Naive B cell (primary cell): ENCODE measurements at regions not wholly inside any gene's neighbourhood (a gene's known extent, or its start where the extent isn't known, plus 50 kb on each side); places are given as distances from the start of the nearest gene placed in this dataset.

ENCODE experiments used
- ATAC-seq, 2 donors: fragments of 150-1000 bp; cut with Tn5 transposase; 2 replicates each; pipeline ENCODE4 v1.10.0; 2021; ENCODE audit warnings: low read depth in 2 of 2, mild to moderate bottlenecking in 2 of 2, moderate library complexity in 2 of 2
- DNase-seq: peaks from one replicate; pipeline ENCODE4 v3.0.0; 2022
- H3K27ac Mint-ChIP-seq, 6 donors: one replicate each; pipeline ENCODE4 v1.8.0; 2020 to 2022; ENCODE audit warnings: mild to moderate bottlenecking in 6 of 6, mixed read lengths in 6 of 6, moderate library complexity in 5 of 6, inconsistent platforms in 2 of 6
- H3K27me3 Mint-ChIP-seq, 3 donors: one replicate each; pipeline ENCODE4 v1.8.0; 2021 to 2022; ENCODE audit warnings: mixed read lengths in 3 of 3, mild to moderate bottlenecking in 1 of 3
- H3K36me3 Mint-ChIP-seq, 2 donors: one replicate each; pipeline ENCODE4 v1.8.0; 2020 to 2022; ENCODE audit warnings: mixed read lengths in 2 of 2, inconsistent platforms in 1 of 2, mild to moderate bottlenecking in 1 of 2
- H3K4me1 Mint-ChIP-seq, 3 donors: one replicate each; pipeline ENCODE4 v1.8.0; 2020 to 2022; ENCODE audit warnings: mixed read lengths in 3 of 3, inconsistent platforms in 1 of 3, mild to moderate bottlenecking in 1 of 3, moderate library complexity in 1 of 3
- H3K4me3 Mint-ChIP-seq, 8 donors: one replicate each; pipeline ENCODE4 v1.8.0; 2020 to 2022; ENCODE audit warnings: mild to moderate bottlenecking in 8 of 8, mixed read lengths in 8 of 8, moderate library complexity in 8 of 8, inconsistent platforms in 2 of 8
- H3K9me3 Mint-ChIP-seq, 7 donors: one replicate each; pipeline ENCODE4 v1.8.0; 2020 to 2022; ENCODE audit warnings: mixed read lengths in 7 of 7, mild to moderate bottlenecking in 5 of 7, inconsistent platforms in 2 of 7, moderate library complexity in 1 of 7

GRCh38 chr13:34634448-34634847 lies 307.6 kb upstream of the NBEA start:
- no peaks in the 10 kb centered on the region for H3K4me1 Mint-ChIP-seq
- peaks cover 0 to 5% (median 2%) of the 10 kb centered on the region in 7 donors for H3K9me3 Mint-ChIP-seq
- DNase-seq (no peak), ATAC-seq (no peak)
- no peak overlapping the region for H3K4me3 Mint-ChIP-seq
- H3K27me3 Mint-ChIP-seq, result no peaks in the 10 kb centered on the region
- H3K36me3 Mint-ChIP-seq, result no peaks in the 10 kb centered on the region
- H3K27ac Mint-ChIP-seq, result no peak overlapping the region

- no peaks in the 10 kb centered on the region for H3K27me3 Mint-ChIP-seq
- no peak for ATAC-seq
These were observed 304.9 kb upstream of the NBEA start for GRCh38 chr13:34637138-34637537.

DNA sequence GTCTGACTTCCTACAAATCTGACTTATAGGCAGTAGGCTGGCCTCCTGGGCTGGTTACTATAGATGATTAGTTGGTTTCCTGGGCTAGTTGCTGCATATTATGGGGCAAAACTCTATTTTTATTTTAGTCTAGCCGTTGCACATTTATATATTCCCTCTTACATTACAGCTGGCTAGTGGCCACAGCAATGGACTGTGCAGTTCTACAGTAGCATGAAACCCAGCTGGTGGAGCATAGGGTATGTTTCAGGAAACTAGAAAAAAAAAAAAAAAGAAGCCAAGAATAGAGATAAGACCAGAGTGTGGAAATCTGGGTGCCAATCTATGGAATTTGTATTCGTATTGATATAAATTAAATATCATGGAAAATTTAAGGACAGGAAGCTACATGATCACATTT lies 304.4 kb upstream of the NBEA start:
- DNase-seq (no peak), ATAC-seq (no peak)
- H3K4me1 Mint-ChIP-seq, result no peaks in the 10 kb centered on the region
- no peak overlapping the region for H3K27ac Mint-ChIP-seq
- H3K4me3 Mint-ChIP-seq, result no peak overlapping the region
- peaks cover 0 to 5% (median 0%) of the 10 kb centered on the region in 7 donors for H3K9me3 Mint-ChIP-seq
- no peaks in the 10 kb centered on the region for H3K36me3 Mint-ChIP-seq
- no peaks in the 10 kb centered on the region for H3K27me3 Mint-ChIP-seq

More at GRCh38 chr13:34637138-34637537, 304.9 kb upstream of the NBEA start:
- no peak overlapping the region for H3K27ac Mint-ChIP-seq
- no peak overlapping the region for H3K4me3 Mint-ChIP-seq
- H3K4me1 Mint-ChIP-seq, result no peaks in the 10 kb centered on the region
- H3K36me3 Mint-ChIP-seq, result no peaks in the 10 kb centered on the region
- no peak for DNase-seq
- H3K9me3 Mint-ChIP-seq, result peaks cover 0 to 5% (median 0%) of the 10 kb centered on the region in 7 donors

DNA sequence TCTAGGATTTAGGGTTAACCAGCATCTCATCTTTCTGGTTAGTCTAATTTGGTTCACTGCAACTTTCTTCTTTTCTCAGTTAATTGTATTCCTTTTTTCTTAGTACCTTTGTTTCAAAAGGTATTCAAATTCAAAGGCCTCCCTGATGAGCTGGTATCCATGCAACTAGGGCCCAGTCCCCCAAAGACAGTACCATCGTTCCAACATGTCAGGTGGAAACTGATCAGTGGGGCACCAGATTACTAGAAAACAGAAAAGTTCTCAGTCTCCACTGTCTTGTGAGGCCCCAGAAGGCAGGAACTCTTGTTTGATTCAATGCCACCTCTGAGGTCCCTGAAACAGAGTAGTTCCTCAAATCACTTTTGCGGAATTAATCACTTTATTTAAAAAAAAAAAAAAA lies 303.2 kb upstream of the NBEA start:
- no peak for ATAC-seq
- H3K4me1 Mint-ChIP-seq, result no peaks in the 10 kb centered on the region
- peaks cover 0 to 5% (median 0%) of the 10 kb centered on the region in 7 donors for H3K9me3 Mint-ChIP-seq
- H3K27ac Mint-ChIP-seq, result no peak overlapping the region
- no peaks in the 10 kb centered on the region for H3K27me3 Mint-ChIP-seq
- no peak for DNase-seq
- H3K36me3 Mint-ChIP-seq, result no peaks in the 10 kb centered on the region
- no peak overlapping the region for H3K4me3 Mint-ChIP-seq

GRCh38 chr13:34640179-34640992 lies 301.7 kb upstream of the NBEA start:
- peaks cover 0 to 9% (median 2%) of the 10 kb centered on the region in 7 donors for H3K9me3 Mint-ChIP-seq
- H3K27ac Mint-ChIP-seq, result no peak overlapping the region
- DNase-seq, result no peak
- no peaks in the 10 kb centered on the region for H3K36me3 Mint-ChIP-seq
- no peaks in the 10 kb centered on the region for H3K4me1 Mint-ChIP-seq
- no peak for ATAC-seq
- no peak overlapping the region for H3K4me3 Mint-ChIP-seq
- no peaks in the 10 kb centered on the region for H3K27me3 Mint-ChIP-seq

GRCh38 chr13:34640993-34641330 lies 301.1 kb upstream of the NBEA start:
- no peaks in the 10 kb centered on the region for H3K27me3 Mint-ChIP-seq
- no peak overlapping the region for H3K27ac Mint-ChIP-seq
- no peak overlapping the region for H3K4me3 Mint-ChIP-seq
- no peak for ATAC-seq
- H3K4me1 Mint-ChIP-seq, result no peaks in the 10 kb centered on the region
- no peaks in the 10 kb centered on the region for H3K36me3 Mint-ChIP-seq
- no peak for DNase-seq
- H3K9me3 Mint-ChIP-seq, result peaks cover 0 to 9% (median 3%) of the 10 kb centered on the region in 7 donors

DNA sequence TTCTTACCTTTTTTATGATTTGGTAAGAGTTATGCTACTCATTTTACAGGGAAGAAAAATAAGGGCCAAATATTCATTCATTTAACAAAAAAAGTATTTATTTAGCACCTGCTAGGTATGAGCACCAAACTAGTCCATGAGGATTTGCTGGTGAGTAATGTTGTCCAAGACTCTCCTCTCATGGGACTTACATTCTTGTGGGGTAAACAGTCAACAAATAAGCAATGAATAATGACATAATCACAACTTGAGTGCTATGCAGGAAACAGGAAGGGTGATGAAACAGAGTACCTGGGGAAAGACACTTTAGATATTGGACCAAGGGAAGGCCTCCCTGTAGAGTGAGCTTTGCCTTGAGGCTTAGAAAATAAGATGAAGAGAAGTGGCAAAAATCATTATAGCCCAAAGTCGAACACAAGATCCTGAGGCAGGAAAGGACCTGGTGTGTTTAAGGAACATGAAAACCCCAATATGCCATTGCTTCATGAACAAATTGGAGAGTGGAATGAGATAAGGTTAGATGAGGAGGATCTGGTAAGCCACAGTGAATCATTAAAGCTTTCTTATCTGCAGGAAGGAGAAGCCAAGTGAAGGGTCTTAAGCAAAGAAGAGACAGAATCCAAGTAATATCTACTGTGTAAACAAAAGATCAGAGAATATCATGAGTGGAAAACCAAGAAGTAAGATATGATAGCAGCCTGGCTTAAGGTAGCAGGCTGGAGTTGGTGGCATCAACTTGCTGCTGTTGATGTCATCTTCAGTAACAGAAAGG lies 294.5 kb upstream of the NBEA start:
- ATAC-seq (no peak), DNase-seq (no peak)
- Mint-ChIP-seq H3K9me3 (peaks cover 6 to 16% (median 11%) of the 10 kb centered on the region in 7 donors), H3K27ac (peak overlapping the region in 1 of 6 donors; percentile 45), H3K36me3 (no peaks in the 10 kb centered on the region), H3K4me1 (no peaks in the 10 kb centered on the region), H3K4me3 (no peak overlapping the region), H3K27me3 (peaks cover 0 to 5% (median 0%) of the 10 kb centered on the region in 3 donors)

DNA sequence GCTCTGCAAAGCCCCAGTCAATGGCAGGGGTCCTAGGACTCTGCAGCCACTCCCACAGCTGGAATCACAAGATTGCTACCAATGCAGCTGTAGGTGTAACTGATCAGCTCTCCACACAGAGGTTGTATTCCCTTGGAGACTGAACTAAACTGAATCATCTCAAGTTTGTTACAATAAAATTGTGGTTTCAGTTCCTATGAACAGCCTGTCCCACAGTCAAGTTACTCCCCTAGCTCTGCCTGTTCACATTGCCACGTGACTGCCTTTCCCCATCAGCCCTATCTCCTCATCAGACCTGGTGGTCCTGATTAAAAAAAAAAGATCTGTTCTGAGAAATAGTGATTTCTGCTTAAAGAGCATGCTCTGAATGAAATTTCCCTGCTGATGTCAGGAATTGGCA lies 287.9 kb upstream of the NBEA start:
- Mint-ChIP-seq H3K36me3 (no peaks in the 10 kb centered on the region), H3K27me3 (peaks cover 0 to 5% (median 0%) of the 10 kb centered on the region in 3 donors), H3K4me3 (no peak overlapping the region), H3K4me1 (no peaks in the 10 kb centered on the region), H3K27ac (no peak overlapping the region), H3K9me3 (peaks cover 2 to 19% (median 10%) of the 10 kb centered on the region in 7 donors)
- ATAC-seq (no peak), DNase-seq (no peak)

DNA sequence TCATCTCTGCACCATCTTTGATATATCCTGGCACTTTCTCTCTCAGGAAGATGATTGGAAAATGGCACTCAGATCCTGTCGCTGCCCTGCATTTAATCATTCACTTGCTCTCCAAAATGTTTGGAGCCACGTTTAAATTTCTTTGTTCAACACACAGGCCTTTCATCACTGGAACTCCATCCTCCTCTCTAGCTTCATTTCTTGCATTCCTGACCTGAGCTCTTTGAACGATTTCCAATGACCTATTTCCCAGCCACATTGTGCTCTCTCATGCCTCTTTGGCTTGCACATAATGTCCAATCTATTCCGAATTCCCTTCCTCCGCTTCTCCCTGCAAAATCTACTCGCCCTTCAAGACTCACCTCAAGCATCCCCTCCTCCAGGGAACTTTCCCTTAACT lies 287.4 kb upstream of the NBEA start:
- H3K36me3 Mint-ChIP-seq, result no peaks in the 10 kb centered on the region
- peaks cover 0 to 5% (median 0%) of the 10 kb centered on the region in 3 donors for H3K27me3 Mint-ChIP-seq
- no peak for ATAC-seq
- H3K4me1 Mint-ChIP-seq, result no peaks in the 10 kb centered on the region
- no peak for DNase-seq
- no peak overlapping the region for H3K27ac Mint-ChIP-seq
- H3K9me3 Mint-ChIP-seq, result peaks cover 2 to 19% (median 10%) of the 10 kb centered on the region in 7 donors
- H3K4me3 Mint-ChIP-seq, result no peak overlapping the region

DNA sequence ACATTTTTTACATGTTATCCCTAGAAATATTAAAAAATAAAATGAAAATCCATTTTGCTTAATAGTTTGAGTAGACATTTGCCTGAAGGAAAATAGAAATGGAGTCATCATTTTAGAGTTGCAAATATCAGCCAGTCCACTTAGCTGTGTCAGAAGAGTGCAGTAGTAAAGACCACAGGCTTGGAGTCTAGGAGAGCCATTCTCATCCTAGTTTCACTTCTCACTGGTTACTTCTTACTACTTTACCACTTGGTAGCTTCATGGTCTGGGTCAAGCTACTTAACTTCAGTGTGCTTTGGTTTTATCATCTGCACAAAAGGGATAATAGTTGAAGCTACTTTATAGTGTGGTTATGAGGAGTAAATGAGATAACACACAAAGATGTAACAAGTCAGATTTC lies 286.5 kb upstream of the NBEA start:
- ATAC-seq (no peak), DNase-seq (no peak)
- peaks cover 3 to 21% (median 10%) of the 10 kb centered on the region in 7 donors for H3K9me3 Mint-ChIP-seq
- H3K4me3 Mint-ChIP-seq, result no peak overlapping the region
- no peak overlapping the region for H3K27ac Mint-ChIP-seq
- no peaks in the 10 kb centered on the region for H3K4me1 Mint-ChIP-seq
- H3K36me3 Mint-ChIP-seq, result no peaks in the 10 kb centered on the region
- H3K27me3 Mint-ChIP-seq, result peaks cover 0 to 5% (median 0%) of the 10 kb centered on the region in 3 donors

DNA sequence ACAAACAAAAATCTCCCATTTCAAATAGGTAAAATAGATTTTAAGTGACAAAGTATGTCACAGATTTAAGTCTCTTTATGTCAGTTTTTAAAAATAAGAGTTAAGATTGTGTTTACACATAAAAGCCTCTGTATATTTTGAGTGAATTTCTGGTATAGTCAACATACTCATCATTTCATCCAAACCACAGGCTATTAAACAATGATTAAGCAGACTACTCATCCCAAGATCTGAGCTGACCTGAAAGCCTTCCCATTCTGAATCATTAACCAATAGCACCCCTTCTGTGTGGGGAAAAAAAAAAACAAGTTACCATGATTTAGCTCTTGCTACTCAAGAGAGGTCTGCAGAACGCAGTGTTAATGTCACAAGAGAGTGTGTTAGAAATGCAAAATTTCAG lies 284.4 kb upstream of the NBEA start:
- DNase-seq (no peak), ATAC-seq (no peak)
- H3K4me3 Mint-ChIP-seq, result no peak overlapping the region
- no peaks in the 10 kb centered on the region for H3K36me3 Mint-ChIP-seq
- peaks cover 2 to 13% (median 4%) of the 10 kb centered on the region in 7 donors for H3K9me3 Mint-ChIP-seq
- H3K4me1 Mint-ChIP-seq, result no peaks in the 10 kb centered on the region
- H3K27me3 Mint-ChIP-seq, result no peaks in the 10 kb centered on the region
- no peak overlapping the region for H3K27ac Mint-ChIP-seq

- Mint-ChIP-seq H3K9me3 (peaks cover 0 to 4% (median 2%) of the 10 kb centered on the region in 7 donors), H3K27ac (no peak overlapping the region), H3K4me3 (no peak overlapping the region), H3K36me3 (no peaks in the 10 kb centered on the region), H3K4me1 (no peaks in the 10 kb centered on the region), H3K27me3 (no peaks in the 10 kb centered on the region)
- no peak for ATAC-seq
- no peak for DNase-seq
These were observed 274.5 kb upstream of the NBEA start for GRCh38 chr13:34667286-34668218.

DNA sequence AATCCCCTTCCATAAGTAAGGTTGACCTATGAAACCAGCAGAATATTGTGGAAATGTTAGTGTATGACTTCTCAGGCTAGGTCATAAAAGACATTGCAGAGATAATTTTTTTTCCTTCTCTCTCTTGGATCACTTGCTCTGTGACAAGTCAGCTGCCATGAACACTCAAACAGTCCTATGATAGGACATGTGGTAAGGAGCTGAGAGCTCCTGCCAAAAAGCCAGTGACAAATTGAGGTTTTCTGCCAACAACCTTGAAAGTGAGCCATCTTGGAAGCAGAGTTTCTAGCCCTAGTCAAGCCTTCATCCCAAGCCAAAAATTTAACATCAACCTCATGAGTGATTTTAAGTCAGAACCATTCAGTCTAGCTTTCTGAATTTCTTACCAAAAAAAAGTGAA lies 270.9 kb upstream of the NBEA start:
- ATAC-seq (no peak), DNase-seq (no peak)
- no peaks in the 10 kb centered on the region for H3K4me1 Mint-ChIP-seq
- peaks cover 0 to 4% (median 1%) of the 10 kb centered on the region in 7 donors for H3K9me3 Mint-ChIP-seq
- no peaks in the 10 kb centered on the region for H3K27me3 Mint-ChIP-seq
- H3K36me3 Mint-ChIP-seq, result no peaks in the 10 kb centered on the region
- no peak overlapping the region for H3K4me3 Mint-ChIP-seq
- no peak overlapping the region for H3K27ac Mint-ChIP-seq
